Endothelial cell of umbilical vein (primary cell): ENCODE measurements at regions not wholly inside any gene's neighbourhood (a gene's known extent, or its start where the extent isn't known, plus 50 kb on each side); places are given as distances from the start of the nearest gene placed in this dataset.

Experiments used
- BruUV-seq: library from RNA; stranded (reverse); fragments of 400-500 nt; replicated peaks from 2 replicates; lab custom pipeline; 2021; lab: Mats Ljungman, UMichigan
- CTCF ChIA-PET: fragments of 300-600, 350-600 bp; sonication (Branson Sonifier 250); formaldehyde crosslinking; loops from one replicate; lab custom pipeline; 2021; ENCODE audit warnings: antibody characterized with exemption, inconsistent platforms; lab: Charles Lee
- POLR2A ChIA-PET: fragments of 300-600, 350-600 bp; sonication (Branson Sonifier 250); formaldehyde crosslinking; loops from one replicate; lab custom pipeline; 2021; ENCODE audit warnings: antibody characterized with exemption, inconsistent platforms; lab: Charles Lee
- DNase-seq: peaks from one replicate; pipeline ENCODE4 v3.0.0-alpha.2; 2011; ENCODE audit warnings: low read depth, low spot score
- FAIRE-seq: peaks from 2 replicates; lab custom pipeline; 2011; peaks lifted over from hg19 to GRCh38; lab: Jason Lieb, UNC
- H2AFZ ChIP-seq: 2 replicates; pipeline ENCODE4 v1.6.0; 2012; ENCODE audit warnings: low read depth, low read length, control low read depth, inconsistent platforms
- H3K27ac ChIP-seq: 2 replicates; pipeline ENCODE4 v1.5.1; 2011; ENCODE audit warnings: low read depth, mild to moderate bottlenecking, control low read depth, low read length, moderate library complexity; ENCODE audit not compliant: insufficient read depth
- H3K27me3 ChIP-seq, 2 experiments: 2 replicates each; pipeline versions ENCODE4 v1.6.0 to v1.6.1; 2011; ENCODE audit warnings: low read length in 2 of 2, mixed read lengths in 1 of 2; ENCODE audit not compliant: control insufficient read depth in 2 of 2, insufficient read depth in 2 of 2
- H3K36me3 ChIP-seq, 2 experiments: 2 replicates in 1 of 2; 3 replicates in 1 of 2; pipeline ENCODE4 v1.5.1; 2011; ENCODE audit warnings: low read length in 2 of 2, mild to moderate bottlenecking in 1 of 2, moderate library complexity in 1 of 2; ENCODE audit not compliant: control insufficient read depth in 2 of 2, insufficient read depth in 2 of 2; ENCODE audit errors: extremely low read depth in 1 of 2
- H3K4me1 ChIP-seq: 3 replicates; pipeline ENCODE4 v1.5.1; 2011; ENCODE audit warnings: mild to moderate bottlenecking, low read length; ENCODE audit not compliant: control insufficient read depth, insufficient read depth; ENCODE audit errors: extremely low read depth
- H3K4me2 ChIP-seq: 2 replicates; pipeline ENCODE4 v1.6.1; 2011; ENCODE audit warnings: low read length, control low read depth, mixed read lengths; ENCODE audit not compliant: insufficient read depth
- H3K4me3 ChIP-seq, 3 experiments: fragments of 200-600 bp in 1 of 3; sonication (generic), shearing (Covaris generic) in 1 of 3; replicated peaks in 1 of 3; 2 replicates each; pipeline ENCODE4 v1.5.1; 2011 to 2016; ENCODE audit warnings: control low read depth in 3 of 3, low read length in 3 of 3, mild to moderate bottlenecking in 2 of 3, inconsistent platforms in 1 of 3, low read depth in 1 of 3, moderate library complexity in 1 of 3; ENCODE audit not compliant: insufficient read depth in 1 of 3
- H3K79me2 ChIP-seq: 2 replicates; pipeline ENCODE4 v1.6.0; 2012; ENCODE audit warnings: low read length, inconsistent platforms; ENCODE audit not compliant: control insufficient read depth, insufficient read depth
- H3K9ac ChIP-seq: replicated peaks from 2 replicates; pipeline ENCODE3; 2011; ENCODE audit warnings: low read length, control low read depth; ENCODE audit not compliant: insufficient read depth; ENCODE audit errors: extremely low read depth
- H3K9me1 ChIP-seq: replicated peaks from 3 replicates; pipeline ENCODE4 v1.6.0; 2011; ENCODE audit warnings: mild to moderate bottlenecking, low read length; ENCODE audit not compliant: control insufficient read depth, insufficient read depth; ENCODE audit errors: extremely low read depth
- H3K9me3 ChIP-seq: replicated peaks from 2 replicates; pipeline ENCODE4 v1.5.1; 2012; ENCODE audit warnings: low read length, inconsistent platforms; ENCODE audit not compliant: control insufficient read depth, insufficient read depth
- H4K20me1 ChIP-seq: replicated peaks from 2 replicates; pipeline ENCODE3; 2011; ENCODE audit warnings: mild to moderate bottlenecking, low read length; ENCODE audit not compliant: control insufficient read depth, insufficient read depth; ENCODE audit errors: extremely low read depth
- EZH2 ChIP-seq: IDR thresholded peaks from 2 replicates; pipeline ENCODE4 v1.6.1; 2012; ENCODE audit warnings: borderline replicate concordance, low read depth, mild to moderate bottlenecking, moderate library complexity, low read length, inconsistent platforms; ENCODE audit not compliant: severe bottlenecking
- FOS ChIP-seq: IDR thresholded peaks from 2 replicates; pipeline ENCODE4 v1.6.1; 2011; ENCODE audit warnings: mild to moderate bottlenecking, low read length, moderate library complexity, borderline replicate concordance; ENCODE audit not compliant: insufficient read depth
- GATA2 ChIP-seq: IDR thresholded peaks from 2 replicates; pipeline ENCODE4 v1.7.0; 2011; ENCODE audit warnings: low read depth, mild to moderate bottlenecking, moderate library complexity, mixed read lengths, low read length; ENCODE audit not compliant: insufficient read length, insufficient read depth
- JUN ChIP-seq: IDR thresholded peaks from 2 replicates; pipeline ENCODE4 v1.6.1; 2011; ENCODE audit warnings: borderline replicate concordance, low read depth; ENCODE audit not compliant: insufficient read length, insufficient read depth
- MYC ChIP-seq: IDR thresholded peaks from one replicate; pipeline ENCODE4 v1.6.1; 2011; ENCODE audit warnings: mild to moderate bottlenecking, low read depth, low read length
- POLR2A ChIP-seq: IDR thresholded peaks from 2 replicates; pipeline ENCODE4 v1.6.1; 2012; ENCODE audit warnings: low read depth, mild to moderate bottlenecking, control low read depth, low read length
- POLR2AphosphoS5 ChIP-seq: IDR thresholded peaks from 2 replicates; pipeline ENCODE4 v1.6.1; 2012; ENCODE audit warnings: low read depth, mild to moderate bottlenecking, control low read depth, low read length, moderate library complexity; ENCODE audit not compliant: insufficient read depth
- dilution Hi-C: fragments of 300-500 bp; cut with MboI; formaldehyde crosslinking; loops from one replicate; pipeline ENCODE4 v1.15.0; 2019; ENCODE audit warnings: low sequenced_read_pairs; ENCODE audit not compliant: extremely low pct_ligation_motif_present
- intact Hi-C: fragments of 100-400 bp; cut with micrococcal nuclease; formaldehyde crosslinking; loops from one replicate; pipeline ENCODE4 v1.10.0; 2022
- TF ChIP-seq, protein P1 (sequence below), 2 donors: IDR thresholded peaks; 1 replicate in 1 of 2; 2 replicates in 1 of 2; pipeline ENCODE4 v1.5.1; 2011; ENCODE audit warnings: low read length in 2 of 2, mild to moderate bottlenecking in 2 of 2, moderate library complexity in 2 of 2, control low read depth in 1 of 2, inconsistent platforms in 1 of 2, low read depth in 1 of 2; ENCODE audit not compliant: insufficient read depth in 1 of 2; ENCODE audit errors: extremely low read depth in 1 of 2
- TF ChIP-seq, protein P2 (sequence below): IDR thresholded peaks from 2 replicates; pipeline ENCODE4 v1.6.1; 2011; ENCODE audit not compliant: insufficient read depth, insufficient read length

DNA sequence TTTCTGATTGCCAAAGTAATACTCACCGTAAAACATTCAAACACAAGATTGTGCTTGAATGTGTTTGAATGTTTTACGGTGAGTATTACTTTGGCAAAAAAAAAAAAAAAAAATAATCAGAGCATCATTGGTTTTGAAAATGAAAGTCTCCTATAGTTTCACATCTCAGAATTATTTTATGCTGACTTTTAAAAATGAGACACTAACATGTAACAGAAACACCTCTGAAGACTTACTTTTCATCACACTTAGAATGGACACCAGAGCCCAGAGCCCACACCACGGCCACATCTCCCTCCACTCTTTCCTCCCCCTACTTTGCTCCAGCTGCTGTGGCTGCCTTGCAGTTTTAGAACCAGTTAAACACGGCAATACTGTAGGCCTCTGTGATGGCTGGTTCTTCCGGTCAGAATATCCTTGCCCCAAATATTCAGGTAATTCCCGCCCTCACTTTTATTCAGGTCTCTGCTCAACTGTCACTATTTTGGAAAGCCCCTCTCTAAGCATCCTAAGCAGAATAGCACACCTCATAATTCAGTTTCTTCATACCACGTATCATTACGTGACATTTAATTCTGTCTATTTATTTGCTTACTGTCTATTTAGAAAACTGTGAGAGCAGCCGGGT lies 138.9 kb upstream of the MAX start:
- Histone ChIP-seq H3K27me3 (no peaks in the 10 kb centered on the region), H3K9me1 (no peaks in the 10 kb centered on the region), H3K4me2 (no peak overlapping the region), H4K20me1 (no peaks in the 10 kb centered on the region), H3K36me3 (no peaks in the 10 kb centered on the region), H3K9ac (no peak overlapping the region), H3K79me2 (peaks cover 8% of the 10 kb centered on the region), H3K4me1 (peaks cover 66% of the 10 kb centered on the region), H2AFZ (no peak overlapping the region), H3K4me3 (no peak overlapping the region), H3K27ac (no peak overlapping the region), H3K9me3 (no peaks in the 10 kb centered on the region)
- TF ChIP-seq, protein P1, sequence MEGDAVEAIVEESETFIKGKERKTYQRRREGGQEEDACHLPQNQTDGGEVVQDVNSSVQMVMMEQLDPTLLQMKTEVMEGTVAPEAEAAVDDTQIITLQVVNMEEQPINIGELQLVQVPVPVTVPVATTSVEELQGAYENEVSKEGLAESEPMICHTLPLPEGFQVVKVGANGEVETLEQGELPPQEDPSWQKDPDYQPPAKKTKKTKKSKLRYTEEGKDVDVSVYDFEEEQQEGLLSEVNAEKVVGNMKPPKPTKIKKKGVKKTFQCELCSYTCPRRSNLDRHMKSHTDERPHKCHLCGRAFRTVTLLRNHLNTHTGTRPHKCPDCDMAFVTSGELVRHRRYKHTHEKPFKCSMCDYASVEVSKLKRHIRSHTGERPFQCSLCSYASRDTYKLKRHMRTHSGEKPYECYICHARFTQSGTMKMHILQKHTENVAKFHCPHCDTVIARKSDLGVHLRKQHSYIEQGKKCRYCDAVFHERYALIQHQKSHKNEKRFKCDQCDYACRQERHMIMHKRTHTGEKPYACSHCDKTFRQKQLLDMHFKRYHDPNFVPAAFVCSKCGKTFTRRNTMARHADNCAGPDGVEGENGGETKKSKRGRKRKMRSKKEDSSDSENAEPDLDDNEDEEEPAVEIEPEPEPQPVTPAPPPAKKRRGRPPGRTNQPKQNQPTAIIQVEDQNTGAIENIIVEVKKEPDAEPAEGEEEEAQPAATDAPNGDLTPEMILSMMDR (IDR thresholded peaks at IDR 0.05; ENCODE audit: extremely low read depth in 1 of 2, insufficient read depth in 1 of 2, low read depth in 1 of 2, low read length in 2 of 2): no peak
- TF ChIP-seq, protein P2, sequence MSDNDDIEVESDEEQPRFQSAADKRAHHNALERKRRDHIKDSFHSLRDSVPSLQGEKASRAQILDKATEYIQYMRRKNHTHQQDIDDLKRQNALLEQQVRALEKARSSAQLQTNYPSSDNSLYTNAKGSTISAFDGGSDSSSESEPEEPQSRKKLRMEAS: no peak
- TF ChIP-seq JUN (no peak), MYC (no peak), POLR2A (no peak), POLR2AphosphoS5 (no peak), FOS (no peak), GATA2 (no peak), EZH2 (no peak)
- BruUV-seq: no TSS peak
- POLR2A ChIA-PET: no interaction called here
- dilution Hi-C loops (no loop called here), intact Hi-C loops (no loop called here)
- FAIRE-seq (no peak), DNase-seq (no peak)
- CTCF ChIA-PET: interaction anchor here (1.4 kb wide), 1 partner anchor 9 kb away, joined by 4 read pairs; no protein-coding TSS in a partner anchor
